GM19452 (cell line): ENCODE measurements at regions not wholly inside any gene's neighbourhood (a gene's known extent, or its start where the extent isn't known, plus 50 kb on each side); places are given as distances from the start of the nearest gene placed in this dataset.
"Not testable (repeated sequence)": the region's sequence is repeated elsewhere in the genome, so short reads cannot be mapped to it uniquely, and the experiment has no call there.

ENCODE experiments used
- ATAC-seq: cut with Tn5 transposase; IDR thresholded peaks from one replicate; pipeline ENCODE4 v1.9.1; 2021; ENCODE audit not compliant: unreplicated experiment

DNA sequence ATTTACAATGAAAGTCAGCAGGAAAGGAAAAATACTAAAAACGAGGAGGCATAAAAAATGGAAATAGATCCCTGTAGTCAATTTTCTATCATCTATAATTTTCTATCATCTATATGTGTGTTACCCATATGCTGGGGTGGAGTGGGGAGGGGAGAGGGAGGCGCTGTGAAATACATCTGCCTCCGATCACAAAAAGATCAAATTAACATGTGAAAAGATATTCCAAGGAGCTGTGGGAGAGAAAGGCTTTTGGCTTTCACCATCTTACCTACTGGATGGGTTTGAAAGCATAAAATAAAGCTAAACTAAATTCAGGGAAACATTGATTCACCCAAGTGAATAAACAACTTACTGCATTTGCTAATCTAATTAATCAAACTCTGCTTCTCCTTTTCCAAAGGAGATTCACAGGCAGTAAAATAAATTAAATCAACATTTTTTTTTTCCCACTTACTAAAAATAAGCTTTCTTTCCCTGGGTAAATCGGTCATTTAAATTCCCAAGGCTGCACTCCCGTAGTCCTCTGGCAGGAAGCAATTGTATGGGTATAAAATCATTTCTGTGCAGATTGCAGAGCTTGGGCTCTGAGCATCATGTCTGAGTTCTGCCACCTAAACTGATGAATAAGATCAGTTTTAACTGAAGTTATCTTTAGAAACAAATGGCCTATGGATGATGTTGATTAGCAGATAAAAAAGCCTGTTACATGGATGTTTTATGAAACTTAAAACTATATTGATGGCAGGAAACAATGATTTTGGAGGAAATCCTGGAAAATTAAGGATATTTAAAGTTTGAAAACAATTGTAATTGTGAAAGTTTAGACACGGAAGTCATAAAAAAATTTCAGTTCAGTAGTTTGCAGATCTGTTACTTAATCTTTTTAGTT, 147.9 kb downstream of the SOX4 start:
- ATAC-seq = no peak

DNA sequence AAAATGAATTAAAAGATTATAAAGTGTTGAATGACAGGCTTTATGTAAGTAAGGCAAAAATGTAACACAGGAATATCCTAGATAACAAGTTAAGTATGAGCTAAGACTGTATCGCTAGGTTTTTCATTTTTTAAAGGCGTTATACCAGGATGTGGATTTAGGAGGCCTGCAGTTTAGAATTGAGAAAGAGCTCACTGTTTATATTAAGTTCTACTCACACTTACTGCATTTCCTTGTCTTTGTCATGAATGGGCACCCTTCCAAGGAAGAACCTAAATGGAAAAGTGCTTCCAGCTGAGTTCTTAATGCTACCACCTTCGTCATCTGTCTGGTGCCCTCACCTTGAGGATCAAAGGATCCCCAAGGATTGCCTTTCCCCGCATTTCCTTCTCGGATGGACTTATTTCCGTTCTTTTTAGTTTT, 148.7 kb downstream of the SOX4 start:
- no peak for ATAC-seq

DNA sequence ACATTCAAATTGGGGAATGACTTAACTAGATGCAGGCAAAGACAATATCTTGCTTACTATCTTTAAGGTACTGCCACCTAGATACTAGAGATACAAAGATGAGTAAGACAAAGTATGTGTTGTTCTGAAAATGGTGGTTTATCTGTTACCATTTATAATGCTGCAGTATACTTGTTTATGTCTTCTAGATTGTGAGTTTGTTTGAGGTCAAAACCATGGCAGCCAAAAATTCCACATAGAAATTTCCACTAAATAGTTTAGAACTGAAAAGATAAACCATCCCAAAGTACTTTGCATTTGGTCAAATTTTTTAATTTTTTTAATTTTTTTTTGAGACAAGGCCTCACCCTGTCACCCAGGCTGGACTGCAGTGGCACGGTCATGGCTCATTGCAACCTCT, 150.8 kb downstream of the SOX4 start:
- no peak for ATAC-seq

DNA sequence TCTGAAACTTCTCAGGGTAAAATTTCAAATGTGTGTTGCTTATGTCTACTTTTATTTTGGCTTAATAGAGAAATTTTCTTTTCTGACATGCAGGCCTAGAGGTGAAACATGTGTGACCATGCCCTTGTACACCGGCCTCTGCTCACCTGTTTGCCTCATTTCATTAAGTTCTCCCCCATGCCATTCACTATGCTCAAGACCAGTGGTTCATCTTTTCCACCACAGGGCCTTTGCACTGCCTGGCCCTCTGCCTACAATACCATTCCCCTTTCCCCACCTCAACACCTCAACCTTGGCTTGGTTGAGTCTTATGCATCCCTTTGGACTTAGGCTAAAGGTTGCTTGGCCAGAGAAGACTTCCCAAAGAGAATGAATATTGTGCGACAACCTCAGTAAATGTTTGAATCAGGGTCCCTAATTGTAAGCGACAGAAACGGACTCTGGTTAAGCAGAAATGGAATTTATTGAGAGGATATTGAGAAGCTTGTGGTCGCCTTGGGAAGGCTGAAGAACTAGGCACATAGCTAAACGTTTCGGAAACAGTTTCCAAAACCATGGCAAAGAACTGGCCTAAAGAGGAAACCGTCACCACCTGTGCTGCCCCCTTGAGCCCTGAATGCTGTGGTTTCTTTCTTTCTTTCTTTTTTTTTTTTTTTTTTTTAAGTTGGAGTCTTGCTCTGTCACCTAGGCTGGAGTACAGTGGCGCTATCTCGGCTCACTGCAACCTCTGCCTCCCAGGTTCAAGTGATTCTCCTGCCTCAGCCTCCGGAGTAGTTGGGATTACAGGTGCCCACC, 152.2 kb downstream of the SOX4 start:
- ATAC-seq = no peak

DNA sequence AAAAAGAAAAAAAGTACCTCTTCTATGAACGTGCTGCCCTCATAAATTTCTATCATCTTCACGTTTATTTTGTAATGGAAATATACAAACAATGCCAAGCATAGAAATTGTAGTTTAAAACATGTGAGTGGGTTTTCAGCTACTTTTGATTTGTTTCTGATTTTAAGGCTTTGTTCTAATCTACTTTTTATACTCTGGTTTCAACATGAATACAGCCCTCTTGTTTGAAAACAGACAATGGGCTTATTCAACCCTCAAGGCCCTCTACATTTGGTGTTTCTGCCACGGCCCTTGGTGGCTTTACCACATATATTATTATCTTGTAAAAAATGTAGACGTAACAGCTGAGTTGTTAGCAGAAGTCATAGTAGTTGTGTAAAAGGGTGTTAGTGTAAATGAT, 153.9 kb downstream of the SOX4 start:
- ATAC-seq = no peak

DNA sequence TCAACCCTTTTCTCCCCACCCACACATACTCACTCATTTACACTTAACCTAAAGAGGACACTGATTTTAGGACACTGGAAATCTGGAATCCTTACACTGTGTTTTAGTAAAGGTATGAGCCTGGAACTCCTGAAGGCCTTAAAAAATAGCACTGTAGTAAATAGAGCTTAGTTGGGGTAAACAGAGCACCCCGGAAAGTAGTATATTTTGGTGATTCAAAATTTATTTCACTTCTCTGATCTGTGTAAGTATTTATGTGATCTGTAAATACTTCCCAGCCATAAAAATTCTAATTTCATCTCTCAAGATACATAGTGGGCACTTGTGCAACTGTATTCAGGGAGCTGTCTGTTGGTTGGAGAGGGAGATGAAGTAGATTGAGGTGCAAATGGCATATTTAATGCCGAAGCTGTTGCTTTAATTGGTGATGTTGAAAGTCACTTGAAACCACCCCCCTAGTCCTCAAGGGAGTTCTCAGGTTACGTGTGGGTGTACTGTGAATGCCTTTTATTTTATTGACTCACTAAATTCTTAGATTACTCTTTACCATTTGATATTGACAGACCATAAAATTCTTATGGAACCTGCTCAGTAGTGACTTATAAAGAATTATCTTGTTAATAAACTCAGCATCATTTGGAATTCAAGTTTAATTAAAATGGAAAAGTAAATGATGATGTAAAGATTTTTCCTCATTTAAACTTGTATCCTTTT, 154.9 kb downstream of the SOX4 start:
- ATAC-seq = no peak

DNA sequence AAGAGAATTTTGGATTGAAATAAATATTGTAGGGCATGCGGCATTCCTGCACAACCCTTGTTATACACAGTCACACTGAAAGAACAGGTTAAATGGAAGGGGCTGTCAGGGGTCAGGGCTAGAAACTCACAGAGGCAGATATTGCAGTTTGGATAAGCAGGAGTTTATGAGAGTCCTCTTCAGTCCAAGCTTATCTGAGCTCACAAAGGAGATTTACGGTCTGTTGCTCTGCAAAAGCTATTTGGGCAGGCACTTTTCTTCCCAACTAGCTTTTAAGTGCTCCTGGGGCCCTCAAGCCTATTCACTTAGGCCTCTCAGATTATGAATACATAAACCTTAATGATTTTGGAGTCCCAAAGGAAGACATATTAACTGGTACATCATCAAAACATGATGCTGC, 156.2 kb downstream of the SOX4 start:
- no peak for ATAC-seq

DNA sequence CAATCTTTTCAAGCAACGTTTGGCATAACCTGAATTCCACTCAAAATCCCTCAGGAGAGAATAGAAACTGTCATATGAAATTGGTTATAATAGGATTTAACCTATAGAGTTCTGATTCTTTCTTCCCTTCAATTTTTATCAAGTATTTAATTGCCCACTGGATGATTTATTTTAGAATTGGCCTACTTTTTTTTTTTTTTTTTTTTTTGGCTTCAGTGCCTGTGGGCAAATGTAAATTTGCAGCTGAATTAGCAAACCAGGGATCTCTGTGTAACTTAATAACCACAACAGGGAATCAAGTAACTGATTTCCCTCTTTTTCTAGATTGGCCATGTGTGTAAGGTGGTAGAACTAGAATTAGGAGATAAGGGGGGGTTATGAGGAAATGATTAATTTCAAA, 157.0 kb downstream of the SOX4 start:
- ATAC-seq = no peak

DNA sequence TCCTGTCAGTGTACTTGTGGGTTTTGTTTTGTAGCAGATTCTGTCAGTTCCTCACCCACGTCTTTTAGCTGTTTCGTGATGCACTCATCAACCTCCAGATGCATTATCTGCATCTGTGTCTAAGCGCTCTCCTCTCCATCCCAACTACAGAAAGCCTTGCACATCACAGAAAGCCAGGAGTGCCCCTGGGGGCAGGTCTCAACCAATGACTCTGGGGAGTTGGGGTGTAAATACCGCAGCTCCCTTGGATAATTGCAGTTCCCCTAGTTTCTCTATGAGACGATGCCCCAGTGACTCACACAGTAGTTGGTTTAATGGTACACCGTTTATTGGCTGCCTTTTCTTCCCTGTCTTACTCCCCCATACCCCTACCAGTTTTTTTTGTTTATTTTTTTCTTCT, 158.1 kb downstream of the SOX4 start:
- ATAC-seq = no peak

DNA sequence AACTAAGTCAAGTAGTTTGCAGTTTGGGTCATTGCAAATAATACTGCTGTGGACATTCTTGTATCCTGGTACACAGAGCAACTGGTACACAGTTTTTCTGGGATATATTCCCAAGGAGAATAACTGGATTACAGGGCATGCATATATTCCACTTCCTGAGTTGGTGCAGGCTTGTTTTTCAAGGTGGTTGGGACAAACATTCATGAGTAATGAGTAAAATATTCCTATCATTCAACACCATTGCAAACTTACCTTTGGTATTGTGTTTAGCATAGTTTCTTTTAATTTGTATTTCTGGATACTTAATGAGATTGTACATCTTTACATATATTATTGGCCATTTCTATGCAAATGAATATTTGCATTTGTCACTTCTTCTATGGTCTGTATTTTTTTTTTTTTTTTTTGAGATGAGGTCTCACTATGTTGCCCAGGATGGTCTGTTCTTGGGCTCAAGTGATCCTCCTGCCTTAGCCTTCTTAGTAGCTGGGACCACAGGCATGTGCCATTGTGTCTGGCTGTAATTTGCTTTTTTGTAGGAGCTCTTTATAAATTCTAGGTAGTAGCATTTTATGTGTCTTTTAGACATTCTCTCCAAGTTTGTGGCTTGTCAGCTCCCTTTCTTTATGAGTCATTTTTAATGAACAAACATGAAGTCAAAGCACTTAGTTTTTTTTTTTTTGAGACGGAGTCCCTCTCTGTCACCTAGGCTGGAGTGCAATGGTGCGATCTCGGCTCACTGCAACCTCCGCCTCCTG, 158.7 kb downstream of the SOX4 start:
- ATAC-seq = no peak

DNA sequence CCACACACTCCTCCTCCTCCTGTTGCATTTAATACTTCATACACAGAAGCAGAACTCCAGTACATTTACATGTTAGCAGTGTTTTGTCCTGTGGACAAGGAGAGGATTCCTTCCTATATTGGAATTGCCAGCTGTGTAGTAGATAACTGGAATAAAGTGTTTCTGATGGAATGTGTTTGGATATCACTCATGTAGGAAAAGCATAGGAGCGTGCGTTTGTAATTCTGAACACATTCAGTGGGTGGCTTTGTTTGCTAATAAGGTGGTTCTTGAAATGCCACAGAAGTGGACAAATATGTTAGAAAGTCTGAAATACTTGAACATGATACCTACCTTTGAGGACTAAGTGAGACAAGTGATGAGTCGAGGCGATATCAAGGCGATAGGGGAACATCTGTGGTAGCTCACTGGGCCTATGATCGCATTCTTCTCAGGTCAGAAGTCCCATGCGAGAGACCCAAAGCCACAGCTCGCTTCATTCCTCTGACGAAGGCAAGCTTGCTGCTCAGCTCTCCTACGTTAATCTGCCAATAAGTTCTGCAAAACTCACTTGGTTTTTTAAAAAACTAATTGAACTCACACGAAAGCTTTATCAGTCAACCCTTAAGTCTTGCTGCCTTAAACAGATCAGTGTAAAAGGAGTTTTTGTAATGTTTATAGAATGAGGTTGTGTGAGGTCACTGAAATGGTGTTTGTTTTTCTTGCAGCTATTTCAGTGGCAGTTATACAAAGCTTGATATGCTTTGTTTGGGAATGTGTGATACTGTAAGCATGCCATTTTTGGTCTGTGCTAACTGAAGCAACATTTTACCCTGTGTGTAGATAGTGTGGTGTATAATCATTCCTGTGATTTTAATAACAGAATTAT, 159.9 kb downstream of the SOX4 start:
- no peak for ATAC-seq

DNA sequence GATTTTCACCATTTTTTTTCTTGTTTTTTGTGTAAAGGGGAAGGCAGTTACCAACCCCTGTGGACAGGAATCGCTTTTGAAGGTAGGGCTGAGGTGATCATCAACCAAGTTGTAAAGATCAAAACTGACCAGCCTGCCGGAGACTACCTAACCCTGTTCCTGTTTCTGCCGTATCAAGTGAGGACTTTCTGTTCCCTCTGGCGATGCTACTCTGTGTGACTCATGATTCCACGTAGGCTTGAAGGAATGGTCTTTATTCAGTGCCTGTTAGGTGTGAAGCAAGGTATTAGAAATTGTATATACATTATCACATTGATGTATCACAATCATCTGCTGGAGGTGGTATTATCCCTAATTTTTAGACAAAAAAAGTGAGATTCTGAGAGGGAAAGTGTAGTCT, 161.3 kb downstream of the SOX4 start:
- no peak for ATAC-seq

DNA sequence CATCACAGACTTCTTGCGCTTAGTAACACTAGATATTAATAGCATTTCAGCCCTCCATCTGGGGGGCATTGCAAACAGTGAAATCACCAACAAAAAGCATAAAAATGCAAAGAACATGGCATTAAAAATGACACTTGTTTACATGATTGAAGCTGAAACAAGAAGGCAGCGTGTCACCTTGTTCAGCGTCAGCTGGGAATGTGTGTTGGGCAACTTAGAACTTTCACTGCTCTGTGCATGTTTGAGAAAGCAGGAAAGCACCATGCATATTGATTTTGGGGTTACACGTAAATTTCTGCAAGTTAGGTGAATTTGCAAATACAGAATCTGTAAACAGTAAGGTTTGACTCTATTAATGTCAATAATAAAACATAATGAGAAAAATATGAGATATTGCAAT, 162.9 kb downstream of the SOX4 start:
- no peak for ATAC-seq

DNA sequence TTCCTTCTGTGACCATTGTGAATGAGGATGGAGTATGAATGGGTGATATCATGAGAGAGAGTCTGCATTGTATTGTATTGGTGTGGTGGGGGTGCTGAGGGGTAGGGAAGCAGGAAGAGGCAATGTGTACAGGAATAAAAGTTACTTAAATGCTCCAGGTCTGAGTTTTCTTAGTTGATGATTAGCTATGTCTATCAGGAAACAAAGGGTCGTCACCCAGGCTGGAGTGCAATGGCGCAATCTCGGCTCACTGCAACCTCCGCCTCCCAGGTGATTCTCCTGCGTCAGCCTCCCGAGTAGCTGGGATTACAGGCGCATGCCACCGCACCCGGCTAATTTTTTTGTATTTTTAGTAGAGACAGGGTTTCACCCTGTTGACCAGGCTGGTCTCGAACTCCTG, 163.8 kb downstream of the SOX4 start:
- ATAC-seq = not testable (repeated sequence)

DNA sequence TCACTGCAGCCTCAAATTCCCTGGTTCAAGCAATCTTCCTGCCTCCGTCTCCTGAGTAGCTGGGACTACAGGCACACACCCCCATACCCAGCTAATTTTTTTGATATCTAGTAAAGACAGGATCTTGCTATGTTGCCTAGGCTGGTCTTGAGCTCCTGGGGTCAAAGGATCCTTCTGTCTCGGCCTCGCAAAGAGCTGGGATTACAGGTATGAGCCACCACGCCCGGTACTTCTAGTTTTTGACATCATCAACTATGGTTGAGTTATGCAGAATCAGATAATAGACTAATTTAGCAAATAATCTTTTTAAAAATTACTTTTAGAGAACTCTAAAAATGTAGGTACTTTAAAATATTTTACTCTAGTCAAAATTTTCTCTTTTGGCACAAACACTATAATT, 166.2 kb downstream of the SOX4 start:
- no peak for ATAC-seq

DNA sequence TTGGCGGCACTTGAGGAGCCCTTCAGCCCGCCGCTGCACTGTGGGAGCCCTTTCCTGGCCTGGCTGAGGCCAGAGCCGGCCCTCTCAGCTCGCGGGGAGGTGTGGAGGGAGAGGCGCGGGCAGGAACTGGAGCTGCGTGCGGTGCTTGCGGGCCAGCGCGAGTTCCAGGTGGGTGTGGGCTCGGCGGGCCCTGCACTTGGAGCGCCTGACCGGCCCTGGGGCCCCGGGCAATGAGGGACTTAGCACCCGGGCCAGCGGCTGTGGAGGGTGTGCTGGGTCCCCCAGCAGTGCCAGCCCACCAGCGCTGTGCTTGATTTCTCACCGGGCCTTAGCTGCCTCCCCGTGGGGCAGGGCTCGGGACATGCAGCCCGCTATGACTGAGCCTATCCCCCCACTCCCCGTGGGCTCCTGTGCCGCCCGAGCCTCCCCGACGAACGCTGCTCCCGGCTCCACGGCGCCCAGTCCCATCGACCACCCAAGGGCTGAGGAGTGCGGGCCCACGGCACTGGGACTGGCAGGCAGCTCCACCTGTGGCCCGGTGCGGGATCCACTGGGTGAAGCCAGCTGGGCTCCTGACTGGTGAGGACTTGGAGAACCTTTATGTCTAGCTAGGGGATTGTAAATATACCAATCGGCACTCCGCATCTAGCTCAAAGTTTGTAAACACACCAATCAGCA, 167.6 kb downstream of the SOX4 start:
- ATAC-seq = not testable (repeated sequence)

DNA sequence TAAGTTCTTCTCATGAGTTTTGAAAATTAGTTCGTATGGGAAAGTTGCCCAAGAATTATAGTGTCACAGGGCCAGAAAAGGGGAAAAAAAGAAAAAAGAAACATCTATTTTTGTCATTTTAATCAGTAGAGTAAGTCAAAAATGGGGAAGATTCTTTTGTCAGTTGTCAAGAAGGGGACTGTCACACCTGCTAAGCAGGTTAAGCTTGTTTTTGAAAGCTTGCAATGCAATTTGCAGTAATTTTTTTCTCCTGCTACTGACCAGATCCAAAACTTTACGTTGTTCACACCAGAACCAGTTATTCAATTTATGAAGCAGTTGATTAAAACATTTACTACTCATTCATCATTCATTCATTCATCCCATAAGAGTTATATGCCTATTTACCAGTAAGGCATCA, 171.4 kb downstream of the SOX4 start:
- no peak for ATAC-seq

DNA sequence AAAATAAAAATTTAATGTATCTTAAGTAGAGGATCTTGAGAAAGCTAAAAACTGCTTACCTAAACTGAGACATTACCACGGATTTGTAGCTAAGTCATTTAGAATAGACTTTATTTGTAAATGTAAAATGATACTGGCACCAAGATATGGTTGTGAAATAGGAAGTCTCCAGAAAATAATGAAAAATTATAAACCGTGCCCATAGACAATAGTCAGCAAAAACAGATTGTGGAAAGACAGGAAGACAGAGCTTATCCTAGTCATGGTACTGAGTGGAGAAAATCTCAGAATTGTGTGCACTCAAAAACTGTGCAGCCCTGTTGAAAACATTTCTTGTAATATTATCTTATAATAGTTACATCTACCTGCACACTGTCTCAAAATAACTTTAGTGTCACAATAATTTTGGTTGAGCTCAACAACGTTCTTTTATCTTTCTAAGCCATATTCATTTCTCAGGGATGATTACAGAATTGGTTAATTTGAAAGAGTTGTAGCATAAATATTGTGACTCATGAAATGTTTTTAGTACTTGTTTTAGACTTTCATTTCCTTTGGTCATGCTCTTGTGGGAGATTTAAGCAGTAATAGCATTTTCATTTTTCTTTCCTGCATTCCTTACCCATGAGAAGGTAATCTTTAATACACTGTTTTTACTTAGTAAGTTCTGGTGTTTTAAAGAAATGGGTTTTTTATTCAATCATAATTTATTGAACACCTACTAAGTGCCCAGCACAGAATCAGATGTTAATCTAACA, 174.5 kb downstream of the SOX4 start:
- no peak for ATAC-seq

DNA sequence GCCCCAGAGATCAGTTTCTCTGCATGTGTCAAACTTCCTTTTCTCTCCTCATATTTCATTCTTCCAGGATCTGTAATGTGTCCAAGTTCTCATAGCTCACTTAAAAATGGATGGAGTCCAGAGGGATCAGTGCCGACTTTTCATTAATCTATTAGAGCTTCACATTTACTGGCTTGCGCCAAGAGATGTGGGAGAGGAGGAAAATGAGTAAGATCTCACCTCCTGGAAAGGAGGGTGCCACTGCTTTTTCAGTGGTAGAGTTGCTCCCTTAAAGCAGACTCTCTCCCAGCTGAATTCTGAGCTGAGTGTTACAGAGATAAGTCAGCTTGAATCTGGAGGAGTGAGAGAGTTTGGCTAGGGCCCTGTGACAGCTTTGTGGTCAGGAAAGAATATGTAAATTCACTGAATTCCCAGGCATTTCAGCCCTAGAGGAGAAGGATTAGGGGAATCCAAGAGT, 175.9 kb downstream of the SOX4 start:
- ATAC-seq = no peak
